SIG-M5 treated with dmso at 0.1 percent for 504 hours (cell line): ENCODE measurements at regions not wholly inside any gene's neighbourhood (a gene's known extent, or its start where the extent isn't known, plus 50 kb on each side); places are given as distances from the start of the nearest gene placed in this dataset.

ENCODE experiments used
- DNase-seq: peaks from one replicate; lab custom pipeline; 2025; ENCODE audit not compliant: unreplicated experiment; lab: John Stamatoyannopoulos, UW

- no peak for DNase-seq
These were observed 88.4 kb downstream of the VEGFA start for GRCh38 chr6:43858161-43859153.

DNA sequence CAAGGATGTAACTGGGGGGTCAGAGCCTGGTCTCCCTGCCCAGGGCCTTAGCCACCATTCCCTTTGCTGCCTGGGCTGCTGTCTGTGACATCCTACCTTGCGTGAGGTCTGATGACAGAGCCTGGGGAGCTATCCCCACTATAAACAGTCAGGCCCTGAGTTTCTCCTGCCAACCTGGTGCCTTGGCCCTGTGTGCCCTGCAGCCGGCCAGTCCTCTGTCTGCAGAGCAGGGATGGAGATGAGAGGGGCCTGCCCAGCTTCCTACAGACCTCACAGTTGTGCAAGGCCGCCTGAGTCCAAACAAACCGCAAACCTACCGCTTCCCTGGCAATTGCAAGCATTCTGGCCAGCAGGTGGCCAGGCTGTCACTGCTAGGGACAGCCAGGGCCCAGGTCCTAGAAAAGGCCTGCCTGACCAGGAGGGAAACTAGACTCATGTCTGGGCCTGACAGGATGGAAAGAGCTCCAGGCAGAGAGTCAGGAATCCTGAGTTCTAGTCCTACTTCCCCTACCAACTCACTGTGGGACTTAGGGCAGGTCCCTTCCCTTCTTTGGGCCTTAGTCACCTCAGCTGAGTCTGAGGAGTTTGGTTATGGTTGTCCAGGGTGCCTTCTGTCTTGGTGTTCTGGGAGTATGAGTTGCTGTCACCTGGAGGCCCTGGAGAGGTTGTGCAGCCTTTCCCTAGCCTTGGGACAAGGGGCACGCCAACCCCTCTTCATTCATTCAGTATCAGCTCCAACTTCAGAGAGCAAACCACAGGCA lies 86.2 kb downstream of the VEGFA start:
- DNase-seq: no peak

GRCh38 chr6:43855247-43855646 lies 85.2 kb downstream of the VEGFA start:
- no peak for DNase-seq

GRCh38 chr6:43853066-43853650 lies 83.1 kb downstream of the VEGFA start:
- no peak for DNase-seq

- DNase-seq: no peak
These were observed 82.4 kb downstream of the VEGFA start for GRCh38 chr6:43852350-43852864.

DNA sequence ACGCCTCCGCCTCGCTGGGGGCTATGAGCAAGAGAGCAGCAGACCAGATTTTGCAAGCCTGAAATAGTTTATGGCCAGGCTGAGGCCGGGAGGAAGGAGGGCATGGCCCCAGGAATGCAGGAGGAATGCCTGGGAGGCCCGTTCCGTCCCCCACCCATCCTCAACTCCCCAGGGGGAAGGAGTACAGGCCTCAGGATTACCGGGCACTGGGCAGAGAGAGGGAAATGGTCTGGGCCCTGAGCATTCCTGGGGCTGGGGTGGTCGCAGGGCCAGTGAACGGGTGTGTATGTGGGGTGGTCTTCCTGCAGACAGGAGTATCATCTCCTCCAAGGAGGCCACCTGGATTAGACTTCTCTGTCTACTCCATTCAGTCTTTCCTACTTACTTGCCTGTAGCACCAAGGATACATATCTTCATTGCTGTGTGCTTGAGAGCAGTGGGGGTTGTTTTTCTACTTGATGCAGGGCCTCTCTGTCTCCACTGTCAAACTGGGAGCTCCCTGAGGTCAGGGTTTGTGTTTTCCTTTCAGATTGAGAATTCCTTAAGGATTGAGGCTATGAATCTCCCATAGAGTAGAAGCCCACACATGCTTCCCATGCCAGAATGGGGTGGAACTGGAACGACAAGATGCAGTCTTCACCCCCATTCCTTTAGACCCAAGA lies 81.3 kb downstream of the VEGFA start:
- no peak for DNase-seq

- no peak for DNase-seq
These were observed 80.5 kb downstream of the VEGFA start for GRCh38 chr6:43850314-43851203.

- DNase-seq: no peak
These were observed 79.8 kb downstream of the VEGFA start for GRCh38 chr6:43849844-43850243.

GRCh38 chr6:43848671-43849391 lies 78.8 kb downstream of the VEGFA start:
- no peak for DNase-seq

DNA sequence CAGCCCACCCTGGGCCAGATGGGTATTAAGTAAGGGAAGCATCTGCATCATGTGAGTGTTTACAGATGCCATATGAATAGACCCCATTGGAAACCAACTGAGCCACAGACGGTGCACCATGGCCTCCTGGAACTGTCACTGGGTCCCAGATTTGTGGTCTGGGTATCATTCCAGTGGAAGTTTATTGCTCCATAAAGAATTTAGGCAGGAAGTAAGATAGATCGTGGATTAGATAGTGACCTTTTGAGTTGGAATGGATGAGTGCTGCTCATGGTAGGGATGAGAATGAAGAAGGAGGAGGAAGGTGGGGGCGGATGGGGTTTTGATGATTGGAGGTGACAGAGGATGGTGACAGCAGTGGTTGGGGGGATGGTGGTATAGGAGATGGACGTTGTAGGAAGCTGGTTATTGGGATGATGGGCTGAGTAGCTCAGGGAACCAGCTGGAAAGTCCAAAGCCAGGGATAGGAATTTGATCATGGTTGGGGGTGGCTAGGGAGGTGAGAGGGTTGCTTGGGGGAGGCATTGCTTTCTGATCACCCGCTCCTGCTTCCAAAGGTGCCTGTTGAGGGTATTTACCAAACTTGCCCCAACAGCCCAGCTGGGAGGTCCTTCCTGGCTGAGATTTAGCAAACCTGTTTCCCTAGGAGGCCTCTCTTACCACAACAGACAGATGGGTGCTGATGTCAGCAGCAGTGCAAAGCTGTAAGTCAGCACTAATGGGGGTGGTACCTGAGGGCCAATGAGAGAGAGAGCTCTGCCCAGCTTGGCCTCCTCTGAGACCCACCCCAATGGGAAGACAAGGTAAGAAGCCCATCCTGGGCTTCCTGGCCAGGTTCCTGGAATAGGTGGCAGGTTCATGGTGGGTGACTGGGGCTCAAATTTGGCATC lies 78.0 kb downstream of the VEGFA start:
- DNase-seq: no peak

DNA sequence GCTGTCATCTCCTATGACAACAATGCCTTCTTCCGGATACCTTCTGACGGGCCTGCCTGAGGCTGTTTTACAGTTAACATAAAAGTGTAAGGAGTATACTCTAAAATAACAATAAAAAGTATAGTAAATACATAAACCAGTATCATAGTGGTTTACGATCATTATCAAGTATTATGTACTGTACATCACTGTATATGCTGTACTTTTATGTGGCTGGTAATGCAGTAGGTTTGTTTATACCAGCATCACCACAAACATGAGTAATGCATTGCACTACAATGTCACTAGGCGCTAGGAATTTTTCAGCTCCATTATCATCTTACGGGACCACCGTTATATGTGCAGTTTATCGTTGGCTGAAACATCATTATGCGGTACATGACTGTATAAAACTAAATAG lies 76.5 kb downstream of the VEGFA start:
- DNase-seq: no peak

GRCh38 chr6:43845646-43846045 lies 75.6 kb downstream of the VEGFA start:
- DNase-seq: no peak

GRCh38 chr6:43843669-43844171 lies 73.7 kb downstream of the VEGFA start:
- DNase-seq: no peak

GRCh38 chr6:43843097-43843645 lies 73.2 kb downstream of the VEGFA start:
- DNase-seq: no peak

GRCh38 chr6:43842231-43842794 lies 72.3 kb downstream of the VEGFA start:
- no peak for DNase-seq

- DNase-seq: no peak
These were observed 70.6 kb downstream of the VEGFA start for GRCh38 chr6:43840490-43841218.
